Neural progenitor cell (in vitro differentiated cells): ENCODE measurements at regions not wholly inside any gene's neighbourhood (a gene's known extent, or its start where the extent isn't known, plus 50 kb on each side); places are given as distances from the start of the nearest gene placed in this dataset.
A peak's percentile ranks its signal among the peaks of the same experiment; 100 is the strongest.

Source experiments
- DNase-seq: peaks from one replicate; pipeline ENCODE4 v3.0.0-alpha.2; 2016; ENCODE audit warnings: low spot score
- H2AFZ ChIP-seq: fragments of 200-600 bp; sonication (generic); replicated peaks from 2 replicates; pipeline ENCODE4 v1.6.1; 2016; ENCODE audit warnings: antibody characterized with exemption
- H3F3A ChIP-seq: fragments of 200-600 bp; sonication (generic); 2 replicates; pipeline ENCODE4 v1.6.1; 2016; ENCODE audit warnings: antibody characterized with exemption, low read depth
- H3K27ac ChIP-seq: fragments of 200-600 bp; sonication (generic); 2 replicates; pipeline ENCODE4 v1.5.1; 2016; ENCODE audit warnings: mild to moderate bottlenecking
- H3K27me3 ChIP-seq: fragments of 200-600 bp; sonication (generic); 2 replicates; pipeline ENCODE4 v1.6.1; 2016; ENCODE audit warnings: mild to moderate bottlenecking, moderate library complexity
- H3K36me3 ChIP-seq: fragments of 200-600 bp; sonication (generic); 2 replicates; pipeline ENCODE4 v1.5.1; 2016
- H3K4me1 ChIP-seq: fragments of 200-600 bp; sonication (generic); 2 replicates; pipeline ENCODE4 v1.6.1; 2016; ENCODE audit warnings: mixed run types
- H3K4me2 ChIP-seq: fragments of 200-600 bp; sonication (generic); 2 replicates; pipeline ENCODE4 v1.6.1; 2016
- H3K4me3 ChIP-seq: fragments of 200-600 bp; sonication (generic); 2 replicates; pipeline ENCODE4 v1.5.1; 2016
- H3K79me2 ChIP-seq: fragments of 200-600 bp; sonication (generic); 2 replicates; pipeline ENCODE4 v1.6.1; 2016; ENCODE audit warnings: low read depth
- H3K9ac ChIP-seq: fragments of 200-600 bp; sonication (generic); 2 replicates; pipeline ENCODE4 v1.6.1; 2016
- H3K9me3 ChIP-seq: fragments of 200-600 bp; sonication (generic); 2 replicates; pipeline ENCODE4 v1.5.1; 2016; ENCODE audit warnings: low read depth
- H4K20me1 ChIP-seq: fragments of 200-600 bp; sonication (generic); 2 replicates; pipeline ENCODE4 v1.6.1; 2016; ENCODE audit warnings: low read depth
- H3K27ac Mint-ChIP-seq: 3 replicates; pipeline ENCODE4 v1.8.0; 2021; ENCODE audit warnings: mixed read lengths
- H3K27me3 Mint-ChIP-seq: 2 replicates; pipeline ENCODE4 v1.8.0; 2022; ENCODE audit warnings: low read depth, mild to moderate bottlenecking, inconsistent platforms, moderate library complexity, mixed read lengths; ENCODE audit not compliant: insufficient read depth
- H3K36me3 Mint-ChIP-seq: 3 replicates; pipeline ENCODE4 v1.8.0; 2021; ENCODE audit warnings: mixed read lengths
- H3K4me1 Mint-ChIP-seq: 3 replicates; pipeline ENCODE4 v1.8.0; 2021; ENCODE audit warnings: mixed read lengths
- H3K4me3 Mint-ChIP-seq: 3 replicates; pipeline ENCODE4 v1.8.0; 2021; ENCODE audit warnings: mild to moderate bottlenecking, moderate library complexity, mixed read lengths
- H3K9me3 Mint-ChIP-seq: 3 replicates; pipeline ENCODE4 v1.8.0; 2020; ENCODE audit warnings: mixed read lengths
- CTCF ChIP-seq: fragments of 200-600 bp; sonication (generic); IDR thresholded peaks from 2 replicates; pipeline ENCODE4 v1.5.1; 2017; ENCODE audit warnings: antibody characterized with exemption, mild to moderate bottlenecking
- EZH2 ChIP-seq: fragments of 200-600 bp; sonication (generic); IDR thresholded peaks from 2 replicates; pipeline ENCODE4 v1.6.1; 2017; ENCODE audit warnings: antibody characterized with exemption, mild to moderate bottlenecking, moderate library complexity
- EZH2phosphoT487 ChIP-seq: fragments of 200-600 bp; sonication (generic); IDR thresholded peaks from 2 replicates; pipeline ENCODE4 v1.6.1; 2017; ENCODE audit warnings: antibody characterized with exemption

GRCh38 chr13:34462843-34463242 is 479.2 kb upstream of the NBEA start:
- no peak overlapping the region for H3K4me2 ChIP-seq
- H3K9me3 Mint-ChIP-seq: no peaks in the 10 kb centered on the region
- no peak overlapping the region for H3K27ac ChIP-seq
- no peaks in the 10 kb centered on the region for H3K79me2 ChIP-seq
- H3K9me3 ChIP-seq: no peaks in the 10 kb centered on the region
- H3K27me3 Mint-ChIP-seq: no peaks in the 10 kb centered on the region
- no peaks in the 10 kb centered on the region for H4K20me1 ChIP-seq
- no peaks in the 10 kb centered on the region for H3K36me3 ChIP-seq
- no peak for TF ChIP-seq EZH2
- no peak for TF ChIP-seq CTCF
- no peak for TF ChIP-seq EZH2phosphoT487
- no peaks in the 10 kb centered on the region for H3K27me3 ChIP-seq
- H3K9ac ChIP-seq: no peak overlapping the region
- H3K4me1 Mint-ChIP-seq: no peaks in the 10 kb centered on the region
- H3K36me3 Mint-ChIP-seq: no peaks in the 10 kb centered on the region
- H3K27ac Mint-ChIP-seq: no peak overlapping the region
- no peak overlapping the region for H3K4me3 ChIP-seq
- H2AFZ ChIP-seq: no peak overlapping the region
- H3F3A ChIP-seq: no peaks in the 10 kb centered on the region
- no peak for DNase-seq
- no peak overlapping the region for H3K4me3 Mint-ChIP-seq
- no peaks in the 10 kb centered on the region for H3K4me1 ChIP-seq

- H2AFZ ChIP-seq: no peak overlapping the region
- no peaks in the 10 kb centered on the region for H3K36me3 ChIP-seq
- no peaks in the 10 kb centered on the region for H3K36me3 Mint-ChIP-seq
- no peaks in the 10 kb centered on the region for H3K9me3 Mint-ChIP-seq
- no peak overlapping the region for H3K4me3 ChIP-seq
- no peak overlapping the region for H3K27ac Mint-ChIP-seq
- H3K27me3 ChIP-seq: no peaks in the 10 kb centered on the region
- H3K9ac ChIP-seq: no peak overlapping the region
- H3K4me1 ChIP-seq: no peaks in the 10 kb centered on the region
- H4K20me1 ChIP-seq: no peaks in the 10 kb centered on the region
- no peak for DNase-seq
- no peak overlapping the region for H3K4me2 ChIP-seq
- no peaks in the 10 kb centered on the region for H3K9me3 ChIP-seq
- no peaks in the 10 kb centered on the region for H3K4me1 Mint-ChIP-seq
- H3K79me2 ChIP-seq: no peaks in the 10 kb centered on the region
- no peaks in the 10 kb centered on the region for H3F3A ChIP-seq
- H3K27me3 Mint-ChIP-seq: no peaks in the 10 kb centered on the region
- no peak overlapping the region for H3K27ac ChIP-seq
- TF ChIP-seq CTCF (no peak), EZH2 (no peak), EZH2phosphoT487 (no peak)
- H3K4me3 Mint-ChIP-seq: no peak overlapping the region
Measured at GRCh38 chr13:34464011-34464410, 478.1 kb upstream of the NBEA start.

- Histone ChIP-seq H3K79me2 (no peaks in the 10 kb centered on the region), H3K4me3 (no peak overlapping the region), H4K20me1 (no peaks in the 10 kb centered on the region), H3K9ac (no peak overlapping the region), H3F3A (no peaks in the 10 kb centered on the region), H3K4me1 (no peaks in the 10 kb centered on the region), H3K4me2 (no peak overlapping the region), H3K9me3 (no peaks in the 10 kb centered on the region), H3K27me3 (no peaks in the 10 kb centered on the region), H3K36me3 (no peaks in the 10 kb centered on the region), H2AFZ (no peak overlapping the region), H3K27ac (no peak overlapping the region)
- no peak overlapping the region for H3K4me3 Mint-ChIP-seq
- TF ChIP-seq EZH2 (no peak), EZH2phosphoT487 (no peak), CTCF (no peak)
- no peaks in the 10 kb centered on the region for H3K9me3 Mint-ChIP-seq
- no peak for DNase-seq
- peak overlapping the region; percentile 44 for H3K27ac Mint-ChIP-seq
- H3K4me1 Mint-ChIP-seq: no peaks in the 10 kb centered on the region
- no peaks in the 10 kb centered on the region for H3K27me3 Mint-ChIP-seq
- no peaks in the 10 kb centered on the region for H3K36me3 Mint-ChIP-seq
Measured at GRCh38 chr13:34465423-34465922, 476.6 kb upstream of the NBEA start.
